IMR-90 (cell line): ENCODE measurements at regions not wholly inside any gene's neighbourhood (a gene's known extent, or its start where the extent isn't known, plus 50 kb on each side); places are given as distances from the start of the nearest gene placed in this dataset.
"Not testable (repeated sequence)": the region's sequence is repeated elsewhere in the genome, so short reads cannot be mapped to it uniquely, and the experiment has no call there.

Experiments used
- BHLHE40 ChIP-seq: fragments of 150-350 bp; IDR thresholded peaks from 2 replicates; pipeline ENCODE4 v1.6.1; 2016; ENCODE audit warnings: mild to moderate bottlenecking, low read depth, low read length
- CEBPB ChIP-seq: IDR thresholded peaks from 2 replicates; pipeline ENCODE4 v1.6.1; 2012; ENCODE audit warnings: low read depth, low read length, improper control_type of control experiment
- CHD1 ChIP-seq: IDR thresholded peaks from 2 replicates; pipeline ENCODE4 v1.6.1; 2012; ENCODE audit warnings: low read depth, low read length, improper control_type of control experiment
- FOS ChIP-seq: fragments of 150-350 bp; IDR thresholded peaks from 2 replicates; pipeline ENCODE4 v1.6.1; 2016; ENCODE audit warnings: low read depth, low read length
- MAFK ChIP-seq: IDR thresholded peaks from 2 replicates; pipeline ENCODE4 v1.6.1; 2012; ENCODE audit warnings: low read depth, low read length, improper control_type of control experiment
- MAZ ChIP-seq: IDR thresholded peaks from 2 replicates; pipeline ENCODE4 v1.6.1; 2012; ENCODE audit warnings: low read depth, mild to moderate bottlenecking, low read length, improper control_type of control experiment, moderate library complexity, borderline replicate concordance
- MXI1 ChIP-seq: IDR thresholded peaks from 2 replicates; pipeline ENCODE4 v1.6.1; 2012; ENCODE audit warnings: low read depth, mild to moderate bottlenecking, low read length, moderate library complexity, borderline replicate concordance
- POLR2A ChIP-seq: IDR thresholded peaks from 2 replicates; pipeline ENCODE4 v1.6.1; 2012; ENCODE audit warnings: mild to moderate bottlenecking, low read depth, low read length
- RAD21 ChIP-seq: IDR thresholded peaks from 2 replicates; pipeline ENCODE4 v1.6.1; 2012; ENCODE audit warnings: low read length, improper control_type of control experiment
- RCOR1 ChIP-seq: IDR thresholded peaks from 2 replicates; pipeline ENCODE4 v1.6.1; 2012; ENCODE audit warnings: mild to moderate bottlenecking, low read length, improper control_type of control experiment; ENCODE audit not compliant: insufficient replicate concordance
- RFX5 ChIP-seq: IDR thresholded peaks from 2 replicates; pipeline ENCODE4 v1.8.0; 2012; ENCODE audit warnings: low read depth, mild to moderate bottlenecking, low read length, moderate library complexity
- SMC3 ChIP-seq: fragments of 150-350 bp; IDR thresholded peaks from 2 replicates; pipeline ENCODE4 v1.6.1; 2016; ENCODE audit warnings: low read depth, mild to moderate bottlenecking, antibody characterized with exemption, low read length, moderate library complexity
- TF ChIP-seq, protein P1 (sequence below): conservative IDR thresholded peaks from 2 replicates; pipeline ENCODE4 v1.5.1; 2012; ENCODE audit warnings: mild to moderate bottlenecking, low read depth, low read length, improper control_type of control experiment
- TF ChIP-seq, protein P2 (sequence below): fragments of 150-350 bp; IDR thresholded peaks from 2 replicates; pipeline ENCODE4 v1.6.1; 2017; ENCODE audit warnings: mild to moderate bottlenecking, antibody characterized with exemption, low read length, low read depth

DNA sequence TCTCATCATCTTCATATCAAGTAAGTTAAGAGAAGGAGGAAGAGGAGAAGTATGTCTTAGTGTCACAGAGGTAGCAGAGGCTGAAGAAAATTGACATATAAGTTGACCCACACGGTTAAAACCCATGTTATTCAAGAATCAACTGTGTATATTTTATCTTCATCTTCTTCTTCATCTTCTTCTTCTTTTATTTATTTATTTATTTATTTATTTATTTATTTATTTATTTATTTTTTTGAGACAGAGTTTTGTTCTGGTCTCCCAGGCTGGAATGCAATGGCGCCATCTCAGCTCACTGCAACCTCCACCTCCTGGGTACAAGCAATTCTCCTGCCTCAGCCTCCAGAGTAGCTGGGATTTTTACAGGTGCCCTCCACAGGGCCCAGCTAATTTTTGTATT is 1242.3 kb upstream of the RAG2 start:
- TF ChIP-seq, protein P1, sequence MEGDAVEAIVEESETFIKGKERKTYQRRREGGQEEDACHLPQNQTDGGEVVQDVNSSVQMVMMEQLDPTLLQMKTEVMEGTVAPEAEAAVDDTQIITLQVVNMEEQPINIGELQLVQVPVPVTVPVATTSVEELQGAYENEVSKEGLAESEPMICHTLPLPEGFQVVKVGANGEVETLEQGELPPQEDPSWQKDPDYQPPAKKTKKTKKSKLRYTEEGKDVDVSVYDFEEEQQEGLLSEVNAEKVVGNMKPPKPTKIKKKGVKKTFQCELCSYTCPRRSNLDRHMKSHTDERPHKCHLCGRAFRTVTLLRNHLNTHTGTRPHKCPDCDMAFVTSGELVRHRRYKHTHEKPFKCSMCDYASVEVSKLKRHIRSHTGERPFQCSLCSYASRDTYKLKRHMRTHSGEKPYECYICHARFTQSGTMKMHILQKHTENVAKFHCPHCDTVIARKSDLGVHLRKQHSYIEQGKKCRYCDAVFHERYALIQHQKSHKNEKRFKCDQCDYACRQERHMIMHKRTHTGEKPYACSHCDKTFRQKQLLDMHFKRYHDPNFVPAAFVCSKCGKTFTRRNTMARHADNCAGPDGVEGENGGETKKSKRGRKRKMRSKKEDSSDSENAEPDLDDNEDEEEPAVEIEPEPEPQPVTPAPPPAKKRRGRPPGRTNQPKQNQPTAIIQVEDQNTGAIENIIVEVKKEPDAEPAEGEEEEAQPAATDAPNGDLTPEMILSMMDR, result not testable (repeated sequence)
- not testable (repeated sequence) for TF ChIP-seq BHLHE40, POLR2A, SMC3, MXI1, RFX5, RCOR1, CEBPB, CHD1, RAD21, MAZ, MAFK, FOS
- TF ChIP-seq, protein P2, sequence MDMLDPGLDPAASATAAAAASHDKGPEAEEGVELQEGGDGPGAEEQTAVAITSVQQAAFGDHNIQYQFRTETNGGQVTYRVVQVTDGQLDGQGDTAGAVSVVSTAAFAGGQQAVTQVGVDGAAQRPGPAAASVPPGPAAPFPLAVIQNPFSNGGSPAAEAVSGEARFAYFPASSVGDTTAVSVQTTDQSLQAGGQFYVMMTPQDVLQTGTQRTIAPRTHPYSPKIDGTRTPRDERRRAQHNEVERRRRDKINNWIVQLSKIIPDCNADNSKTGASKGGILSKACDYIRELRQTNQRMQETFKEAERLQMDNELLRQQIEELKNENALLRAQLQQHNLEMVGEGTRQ, result not testable (repeated sequence)
